ENCODE measurements at regions not wholly inside any gene's neighbourhood (a gene's known extent, or its start where the extent isn't known, plus 50 kb on each side); places are given as distances from the start of the nearest gene placed in this dataset.

- 0% methylated on average over 1 of the region's 1 CpG for WGBS (ENCODE audit: low lambda C conversion rate)
- no peaks in the 10 kb centered on the region for H4K20me1 ChIP-seq (ENCODE audit: insufficient read depth, low read length)
- H3K9me3 ChIP-seq (ENCODE audit: low read length): peaks cover 27% of the 10 kb centered on the region
- in situ Hi-C loops (cut with HindIII; ENCODE audit: extremely low pct_ligation_motif_present, low pct_unique_long_range_greater_than_20kb): no loop called here
- no peak overlapping the region for H3K27ac ChIP-seq (ENCODE audit: extremely low read length, insufficient read depth, low read length)
- no peak overlapping the region for H3K4me3 ChIP-seq (replicated peaks in 1 of 3; ENCODE audit: insufficient read depth in 1 of 3, low read depth in 2 of 3, low read length in 3 of 3)
- CTCF ChIA-PET (ENCODE audit: low intra/inter-chr PET ratio, low total read pairs): no interaction called here
- ATAC-seq: no peak
- H3K4me1 ChIP-seq (ENCODE audit: insufficient read depth, low read length): no peaks in the 10 kb centered on the region
- BruUV-seq (replicated peaks): no TSS peak
- FAIRE-seq: no peak
- no peak for DNase-seq (ENCODE audit: low spot score)
- intact Hi-C loops (cut with micrococcal nuclease; ENCODE audit: unreplicated experiment): no loop called here
- no peak overlapping the region for H2AFZ ChIP-seq (ENCODE audit: low read length)
- H3K9ac ChIP-seq (ENCODE audit: insufficient read depth, low read depth, low read length): no peak overlapping the region
- no peaks in the 10 kb centered on the region for H3K27me3 ChIP-seq (ENCODE audit: control insufficient read depth in 1 of 2, insufficient read depth in 2 of 2, low read length in 2 of 2)
- H3K4me2 ChIP-seq (ENCODE audit: low read depth, low read length): no peak overlapping the region
- no peaks in the 10 kb centered on the region for H3K79me2 ChIP-seq (ENCODE audit: insufficient read depth, low read length)
- POLR2A ChIA-PET: no interaction called here
- H3K36me3 ChIP-seq (replicated peaks in 1 of 2; ENCODE audit: control insufficient read depth in 1 of 2, insufficient read depth in 2 of 2, low read length in 2 of 2): no peaks in the 10 kb centered on the region
- TF ChIP-seq ZNF142 (CRISPR knock-in tag; IDR thresholded peaks at IDR 0.05): no peak
- TF ChIP-seq ZNF407 (CRISPR knock-in tag; IDR thresholded peaks at IDR 0.05; ENCODE audit: not compliant biosample characterization): no peak
- TF ChIP-seq MXD3 (CRISPR knock-in tag; IDR thresholded peaks at IDR 0.05): no peak
- no peak for TF ChIP-seq ZNF737 (CRISPR knock-in tag; IDR thresholded peaks at IDR 0.05; ENCODE audit: borderline replicate concordance)
- no peak for TF ChIP-seq SP1 (IDR thresholded peaks at IDR 0.05)
- no peak for TF ChIP-seq SP1 (CRISPR knock-in tag; IDR thresholded peaks at IDR 0.05)
- TF ChIP-seq GTF3A (CRISPR knock-in tag; conservative IDR thresholded peaks at IDR 0.05): no peak
- TF ChIP-seq SPEN (CRISPR knock-in tag; IDR thresholded peaks at IDR 0.05; ENCODE audit: low read depth): no peak
- TF ChIP-seq ZBTB3 (CRISPR knock-in tag; IDR thresholded peaks at IDR 0.05; ENCODE audit: borderline replicate concordance, low read depth): no peak
- TF ChIP-seq FOXO1 (CRISPR knock-in tag; IDR thresholded peaks at IDR 0.05): no peak
- no peak for TF ChIP-seq ZNF441 (CRISPR knock-in tag; IDR thresholded peaks at IDR 0.05; ENCODE audit: borderline replicate concordance)
- TF ChIP-seq ZC3H4 (CRISPR knock-in tag; IDR thresholded peaks at IDR 0.05; ENCODE audit: borderline replicate concordance): no peak
Measured at GRCh38 chr20:52761867-52762266, 210.3 kb upstream of the TSHZ2 start.
